ENCODE measurements at regions not wholly inside any gene's neighbourhood (a gene's known extent, or its start where the extent isn't known, plus 50 kb on each side); places are given as distances from the start of the nearest gene placed in this dataset.

DNA sequence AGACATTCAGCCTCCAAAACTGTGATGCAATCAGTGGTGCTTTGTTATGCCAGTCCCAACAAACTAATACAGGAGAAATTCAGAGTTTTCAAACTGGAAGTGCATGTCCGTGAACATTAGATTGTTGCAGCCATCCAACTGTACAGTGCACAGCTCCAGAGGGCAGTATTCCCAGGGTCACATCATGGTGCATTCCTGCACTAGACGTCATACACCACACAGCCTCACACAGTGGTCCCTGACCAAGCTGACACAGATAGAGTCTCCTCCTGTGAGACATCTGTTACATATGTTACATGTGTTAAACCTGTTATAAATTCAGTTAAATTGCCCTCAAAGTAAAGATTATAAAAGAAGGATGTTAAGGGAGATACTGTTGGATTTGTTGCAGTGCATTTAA is 209.0 kb downstream of the LRRN1 start:
- TF ChIP-seq, protein P1, sequence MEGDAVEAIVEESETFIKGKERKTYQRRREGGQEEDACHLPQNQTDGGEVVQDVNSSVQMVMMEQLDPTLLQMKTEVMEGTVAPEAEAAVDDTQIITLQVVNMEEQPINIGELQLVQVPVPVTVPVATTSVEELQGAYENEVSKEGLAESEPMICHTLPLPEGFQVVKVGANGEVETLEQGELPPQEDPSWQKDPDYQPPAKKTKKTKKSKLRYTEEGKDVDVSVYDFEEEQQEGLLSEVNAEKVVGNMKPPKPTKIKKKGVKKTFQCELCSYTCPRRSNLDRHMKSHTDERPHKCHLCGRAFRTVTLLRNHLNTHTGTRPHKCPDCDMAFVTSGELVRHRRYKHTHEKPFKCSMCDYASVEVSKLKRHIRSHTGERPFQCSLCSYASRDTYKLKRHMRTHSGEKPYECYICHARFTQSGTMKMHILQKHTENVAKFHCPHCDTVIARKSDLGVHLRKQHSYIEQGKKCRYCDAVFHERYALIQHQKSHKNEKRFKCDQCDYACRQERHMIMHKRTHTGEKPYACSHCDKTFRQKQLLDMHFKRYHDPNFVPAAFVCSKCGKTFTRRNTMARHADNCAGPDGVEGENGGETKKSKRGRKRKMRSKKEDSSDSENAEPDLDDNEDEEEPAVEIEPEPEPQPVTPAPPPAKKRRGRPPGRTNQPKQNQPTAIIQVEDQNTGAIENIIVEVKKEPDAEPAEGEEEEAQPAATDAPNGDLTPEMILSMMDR (IDR thresholded peaks at IDR 0.05) = no peak
- TF ChIP-seq POLR2AphosphoS5 (IDR thresholded peaks at IDR 0.05) = no peak
- TF ChIP-seq POLR2A (IDR thresholded peaks at IDR 0.05) = no peak
